ENCODE measurements at regions not wholly inside any gene's neighbourhood (a gene's known extent, or its start where the extent isn't known, plus 50 kb on each side); places are given as distances from the start of the nearest gene placed in this dataset.

GRCh38 chr2:173785813-173786212 is 179.4 kb downstream of the SP3 start:
- TF ChIP-seq CTCF (IDR thresholded peaks at IDR 0.05; ENCODE audit: insufficient read depth, low read length, poor library complexity, severe bottlenecking) (no peak), EZH2phosphoT487 (conservative IDR thresholded peaks at IDR 0.05; ENCODE audit: low read length) (no peak)
